Hepatocyte (in vitro differentiated cells): ENCODE measurements at regions not wholly inside any gene's neighbourhood (a gene's known extent, or its start where the extent isn't known, plus 50 kb on each side); places are given as distances from the start of the nearest gene placed in this dataset.

Experiments
- DNase-seq: peaks from one replicate; pipeline ENCODE4 v3.0.0-alpha.2; 2016; ENCODE audit warnings: low spot score
- H2AFZ ChIP-seq: fragments of 200-600 bp; sonication (generic); 2 replicates; pipeline ENCODE4 v1.6.0; 2016; ENCODE audit warnings: antibody characterized with exemption, mild to moderate bottlenecking
- H3K27ac ChIP-seq: fragments of 200-600 bp; sonication (generic); 2 replicates; pipeline ENCODE4 v1.5.1; 2016; ENCODE audit warnings: mild to moderate bottlenecking
- H3K27me3 ChIP-seq: fragments of 200-600 bp; sonication (generic); 2 replicates; pipeline ENCODE4 v1.6.1; 2016
- H3K36me3 ChIP-seq: fragments of 200-600 bp; sonication (generic); replicated peaks from 2 replicates; pipeline ENCODE4 v1.5.1; 2016; ENCODE audit warnings: low read depth; ENCODE audit not compliant: insufficient read depth
- H3K4me1 ChIP-seq: fragments of 200-600 bp; sonication (generic); 2 replicates; pipeline ENCODE4 v1.5.1; 2016; ENCODE audit warnings: mild to moderate bottlenecking, moderate library complexity; ENCODE audit not compliant: insufficient read depth
- H3K4me2 ChIP-seq: fragments of 200-600 bp; sonication (generic); 2 replicates; pipeline ENCODE4 v1.6.0; 2016
- H3K4me3 ChIP-seq: fragments of 200-600 bp; sonication (generic); 2 replicates; pipeline ENCODE4 v1.5.1; 2016; ENCODE audit warnings: mild to moderate bottlenecking
- H3K79me2 ChIP-seq: fragments of 200-600 bp; sonication (generic); 2 replicates; pipeline ENCODE4 v1.6.0; 2017; ENCODE audit warnings: mild to moderate bottlenecking
- H3K9me2 ChIP-seq: fragments of 200-600 bp; sonication (generic); replicated peaks from 2 replicates; pipeline ENCODE4 v1.6.0; 2017; ENCODE audit warnings: mild to moderate bottlenecking; ENCODE audit not compliant: insufficient read depth
- H3K9me3 ChIP-seq: fragments of 200-600 bp; sonication (generic); 2 replicates; pipeline ENCODE4 v1.5.1; 2016; ENCODE audit warnings: low read depth, mild to moderate bottlenecking
- H4K20me1 ChIP-seq: fragments of 200-600 bp; sonication (generic); 2 replicates; pipeline ENCODE4 v1.6.0; 2016; ENCODE audit warnings: mild to moderate bottlenecking; ENCODE audit not compliant: insufficient read depth, poor library complexity, severe bottlenecking
- CTCF ChIP-seq: fragments of 200-600 bp; sonication (generic); IDR thresholded peaks from 2 replicates; pipeline ENCODE4 v1.5.1; 2016; ENCODE audit warnings: antibody characterized with exemption, mild to moderate bottlenecking; ENCODE audit not compliant: poor library complexity
- EZH2 ChIP-seq: fragments of 200-600 bp; sonication (generic); IDR thresholded peaks from 2 replicates; pipeline ENCODE4 v1.6.1; 2016; ENCODE audit warnings: antibody characterized with exemption, mild to moderate bottlenecking, borderline replicate concordance
- EZH2phosphoT487 ChIP-seq: fragments of 200-600 bp; sonication (generic); IDR thresholded peaks from one replicate; pipeline ENCODE4 v1.6.1; 2018; ENCODE audit warnings: antibody characterized with exemption, mild to moderate bottlenecking, low read depth, moderate library complexity; ENCODE audit not compliant: unreplicated experiment, severe bottlenecking
- WGBS: methylation state at CpG from one replicate; pipeline ENCODE4 v1.1.6; 2016; ENCODE audit warnings: low lambda C conversion rate; ENCODE audit errors: missing lambda C conversion rate; 5-methylcytosine and 5-hydroxymethylcytosine counted together

GRCh38 chr4:54498661-54499111, 159.1 kb upstream of the KIT start:
- H3K4me2 ChIP-seq = no peak overlapping the region
- WGBS = 27% methylated on average over 1 of the region's 1 CpG
- no peaks in the 10 kb centered on the region for H3K9me2 ChIP-seq

GRCh38 chr4:54499308-54500074, 158.3 kb upstream of the KIT start:
- DNase-seq = no peak
- H3K27ac ChIP-seq = no peak overlapping the region
- WGBS = 59% methylated on average over 7 of the region's 7 CpGs
- no peaks in the 10 kb centered on the region for H4K20me1 ChIP-seq
- no peaks in the 10 kb centered on the region for H3K9me2 ChIP-seq
- H3K36me3 ChIP-seq = no peaks in the 10 kb centered on the region
- TF ChIP-seq EZH2 (no peak), CTCF (no peak), EZH2phosphoT487 (no peak)
- no peak overlapping the region for H3K4me3 ChIP-seq
- no peaks in the 10 kb centered on the region for H3K4me1 ChIP-seq
- H3K9me3 ChIP-seq = no peaks in the 10 kb centered on the region
- no peak overlapping the region for H3K4me2 ChIP-seq
- H2AFZ ChIP-seq = no peak overlapping the region
- no peaks in the 10 kb centered on the region for H3K27me3 ChIP-seq
- no peaks in the 10 kb centered on the region for H3K79me2 ChIP-seq

More at GRCh38 chr4:54498661-54499111, 159.1 kb upstream of the KIT start:
- no peaks in the 10 kb centered on the region for H3K36me3 ChIP-seq
- TF ChIP-seq CTCF (no peak), EZH2phosphoT487 (no peak), EZH2 (no peak)
- H3K27me3 ChIP-seq = no peaks in the 10 kb centered on the region
- no peak for DNase-seq
- H3K4me1 ChIP-seq = no peaks in the 10 kb centered on the region
- no peak overlapping the region for H2AFZ ChIP-seq
- no peaks in the 10 kb centered on the region for H3K79me2 ChIP-seq
- H3K4me3 ChIP-seq = no peak overlapping the region
- H4K20me1 ChIP-seq = no peaks in the 10 kb centered on the region
- H3K27ac ChIP-seq = no peak overlapping the region
- H3K9me3 ChIP-seq = no peaks in the 10 kb centered on the region

GRCh38 chr4:54505362-54505761, 152.4 kb upstream of the KIT start:
- TF ChIP-seq EZH2 = no peak
- TF ChIP-seq EZH2phosphoT487 = no peak
- TF ChIP-seq CTCF = no peak
- no peak overlapping the region for H3K4me2 ChIP-seq
- H4K20me1 ChIP-seq = no peaks in the 10 kb centered on the region
- no peak overlapping the region for H3K4me3 ChIP-seq
- no peak overlapping the region for H3K27ac ChIP-seq
- H3K9me3 ChIP-seq = no peaks in the 10 kb centered on the region
- H3K27me3 ChIP-seq = no peaks in the 10 kb centered on the region
- H3K36me3 ChIP-seq = no peaks in the 10 kb centered on the region
- H3K9me2 ChIP-seq = no peaks in the 10 kb centered on the region
- DNase-seq = no peak
- no peaks in the 10 kb centered on the region for H3K79me2 ChIP-seq
- no peaks in the 10 kb centered on the region for H3K4me1 ChIP-seq
- H2AFZ ChIP-seq = no peak overlapping the region
